ENCODE measurements at regions not wholly inside any gene's neighbourhood (a gene's known extent, or its start where the extent isn't known, plus 50 kb on each side); places are given as distances from the start of the nearest gene placed in this dataset.
"Not testable (repeated sequence)": the region's sequence is repeated elsewhere in the genome, so short reads cannot be mapped to it uniquely, and the experiment has no call there.

DNA sequence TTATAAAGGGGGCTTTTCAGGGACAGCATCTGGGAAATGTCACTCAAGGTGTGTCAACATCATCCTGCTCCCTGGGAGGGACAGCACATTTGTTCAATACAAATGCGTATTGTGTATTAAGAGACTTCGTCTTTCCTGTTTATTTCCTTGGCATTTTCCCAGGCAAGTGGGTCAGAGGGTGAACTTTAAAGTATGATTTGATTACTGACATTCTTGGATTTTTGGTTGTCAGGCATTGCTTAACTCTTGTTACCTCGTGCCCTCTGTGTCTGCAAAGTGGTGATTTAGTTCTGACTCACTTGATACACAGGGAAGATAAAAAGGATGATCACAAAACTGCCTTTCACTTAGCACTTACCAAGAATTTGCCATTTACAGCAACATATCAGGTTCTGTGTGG, 292.7 kb downstream of the SUCLA2 start:
- WGBS, 2 donors, result 41 to 42% methylated on average over 3 of the region's 3 CpGs
- ATAC-seq (ENCODE audit: low FRiP score), result no peak
- intact Hi-C loops (cut with DNase I), result no loop called here

DNA sequence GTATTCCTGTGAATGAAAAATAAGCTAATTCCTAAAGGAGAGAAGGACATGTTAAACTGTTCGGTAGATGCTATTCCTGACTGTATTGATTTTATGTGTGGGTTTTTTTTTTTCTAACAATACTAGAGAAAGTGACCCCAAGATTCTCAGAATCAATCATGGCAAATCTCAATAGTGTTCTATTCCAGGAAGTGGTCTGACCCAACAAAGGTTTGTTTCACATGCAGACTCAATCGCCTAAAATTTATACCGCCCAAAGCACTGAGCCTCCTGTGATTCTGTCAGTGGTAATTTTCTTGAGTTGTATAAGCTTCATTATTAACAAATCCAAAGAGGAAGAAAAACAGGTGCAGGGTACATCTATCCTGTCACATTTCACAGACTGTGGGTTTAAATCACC, 293.7 kb downstream of the SUCLA2 start:
- Histone ChIP-seq H3K4me3 (ENCODE audit: low read length in 2 of 2) (no peak overlapping the region), H3K36me3 (ENCODE audit: control insufficient read depth in 1 of 2, insufficient read depth in 2 of 2, low read length in 1 of 2) (no peaks in the 10 kb centered on the region), H3K4me1 (ENCODE audit: control insufficient read depth in 1 of 2, insufficient read depth in 2 of 2, low read length in 2 of 2) (no peaks in the 10 kb centered on the region), H3K27me3 (ENCODE audit: control insufficient read depth in 1 of 2, insufficient read depth in 2 of 2, low read length in 1 of 2) (no peaks in the 10 kb centered on the region), H3K27ac (ENCODE audit: low read depth in 1 of 2, low read length in 2 of 2) (no peak overlapping the region), H3K9me3 (ENCODE audit: control insufficient read depth, low read length) (no peaks in the 10 kb centered on the region)
- DNase-seq (no peak), ATAC-seq (ENCODE audit: low FRiP score) (no peak)
- WGBS, 2 donors, result 63% methylated on average over 3 of the region's 3 CpGs
- intact Hi-C loops (cut with DNase I), result no loop called here

More for the DNA sequence above, 292.7 kb downstream of the SUCLA2 start:
- Histone ChIP-seq H3K4me1 (ENCODE audit: control insufficient read depth in 1 of 2, insufficient read depth in 2 of 2, low read length in 2 of 2) (no peaks in the 10 kb centered on the region), H3K27me3 (ENCODE audit: control insufficient read depth in 1 of 2, insufficient read depth in 2 of 2, low read length in 1 of 2) (no peaks in the 10 kb centered on the region), H3K36me3 (ENCODE audit: control insufficient read depth in 1 of 2, insufficient read depth in 2 of 2, low read length in 1 of 2) (no peaks in the 10 kb centered on the region), H3K27ac (ENCODE audit: low read depth in 1 of 2, low read length in 2 of 2) (no peak overlapping the region), H3K4me3 (ENCODE audit: low read length in 2 of 2) (no peak overlapping the region), H3K9me3 (ENCODE audit: control insufficient read depth, low read length) (no peaks in the 10 kb centered on the region)
- DNase-seq, result no peak

DNA sequence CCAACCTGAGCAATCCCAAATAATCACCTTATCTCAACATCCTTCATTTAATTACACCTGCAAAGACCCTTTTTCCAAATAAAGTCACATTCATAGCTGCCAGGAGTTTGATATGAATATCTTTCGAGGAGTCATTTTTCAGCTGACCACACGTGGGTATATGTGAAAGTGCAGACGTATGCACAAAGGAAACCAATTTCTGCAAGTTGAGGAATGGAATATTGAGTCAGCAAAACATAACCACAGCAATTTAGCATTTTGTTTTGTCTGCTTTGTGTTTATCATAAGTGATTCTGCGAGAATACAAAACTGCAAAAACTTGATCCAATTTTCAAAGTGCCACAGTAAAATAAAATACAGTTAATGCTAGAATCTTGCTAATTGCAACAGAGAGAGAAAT, 295.9 kb downstream of the SUCLA2 start:
- H3K4me3 ChIP-seq (ENCODE audit: low read length in 2 of 2), result no peak overlapping the region
- no peaks in the 10 kb centered on the region for H3K4me1 ChIP-seq (ENCODE audit: control insufficient read depth in 1 of 2, insufficient read depth in 2 of 2, low read length in 2 of 2)
- H3K27ac ChIP-seq (ENCODE audit: low read depth in 1 of 2, low read length in 2 of 2), result no peak overlapping the region
- DNase-seq (no peak), ATAC-seq (ENCODE audit: low FRiP score) (no peak)
- intact Hi-C loops (cut with DNase I), result no loop called here
- no peaks in the 10 kb centered on the region for H3K9me3 ChIP-seq (ENCODE audit: control insufficient read depth, low read length)
- 67 to 68% methylated on average over 4 of the region's 4 CpGs for WGBS, 2 donors
- no peaks in the 10 kb centered on the region for H3K27me3 ChIP-seq (ENCODE audit: control insufficient read depth in 1 of 2, insufficient read depth in 2 of 2, low read length in 1 of 2)
- no peaks in the 10 kb centered on the region for H3K36me3 ChIP-seq (ENCODE audit: control insufficient read depth in 1 of 2, insufficient read depth in 2 of 2, low read length in 1 of 2)

DNA sequence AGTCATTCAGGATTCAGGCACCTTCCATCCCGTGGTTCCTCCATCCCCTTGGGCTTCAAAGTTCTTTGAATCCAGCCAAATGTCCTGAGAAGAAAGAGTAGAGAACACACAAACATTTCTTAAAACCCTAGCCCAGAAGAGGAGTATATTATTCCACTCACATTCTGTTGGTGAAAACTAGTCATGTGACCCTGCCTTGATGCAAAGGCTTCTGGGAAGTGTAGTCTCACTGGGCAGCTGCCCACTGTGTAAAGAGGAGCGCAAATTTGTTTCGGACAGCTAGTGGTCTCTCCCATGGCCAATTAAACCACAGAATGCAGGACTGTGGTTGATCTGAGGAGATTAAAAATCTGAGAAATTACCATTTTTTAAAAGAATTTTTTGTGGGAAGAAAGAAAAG, 304.4 kb downstream of the SUCLA2 start:
- Histone ChIP-seq H3K9me3 (ENCODE audit: control insufficient read depth, low read length) (no peaks in the 10 kb centered on the region), H3K4me1 (ENCODE audit: control insufficient read depth in 1 of 2, insufficient read depth in 2 of 2, low read length in 2 of 2) (no peaks in the 10 kb centered on the region), H3K27me3 (ENCODE audit: control insufficient read depth in 1 of 2, insufficient read depth in 2 of 2, low read length in 1 of 2) (no peaks in the 10 kb centered on the region), H3K27ac (ENCODE audit: low read depth in 1 of 2, low read length in 2 of 2) (no peak overlapping the region), H3K36me3 (ENCODE audit: control insufficient read depth in 1 of 2, insufficient read depth in 2 of 2, low read length in 1 of 2) (no peaks in the 10 kb centered on the region), H3K4me3 (ENCODE audit: low read length in 2 of 2) (no peak overlapping the region)
- intact Hi-C loops (cut with DNase I), result no loop called here
- no peak for DNase-seq
- 64 to 70% methylated on average over 3 of the region's 3 CpGs for WGBS, 2 donors
- no peak for ATAC-seq (ENCODE audit: low FRiP score)

DNA sequence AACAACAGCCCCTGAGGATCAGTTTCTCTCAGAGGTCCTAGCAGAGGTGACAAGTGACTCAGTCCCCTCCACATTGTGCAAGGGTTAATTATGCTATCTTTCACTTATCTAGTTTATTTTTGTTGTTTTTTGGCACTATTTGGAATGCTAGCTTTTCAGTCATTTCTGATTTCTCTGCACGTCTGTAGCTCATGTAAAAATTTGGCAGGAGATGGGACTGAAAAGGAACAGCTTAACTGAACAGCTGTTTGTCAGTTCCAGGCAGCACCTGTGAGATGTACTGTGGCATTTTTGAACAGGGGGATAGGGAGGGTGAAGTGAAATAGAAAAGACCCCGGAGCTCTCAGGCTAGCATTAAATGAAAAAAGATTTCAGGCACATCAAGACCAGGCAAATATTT, 313.5 kb downstream of the SUCLA2 start:
- 30 to 34% methylated on average over 2 of the region's 2 CpGs for WGBS, 2 donors
- H3K27ac ChIP-seq (ENCODE audit: low read depth in 1 of 2, low read length in 2 of 2), result no peak overlapping the region
- intact Hi-C loops (cut with DNase I), result no loop called here

DNA sequence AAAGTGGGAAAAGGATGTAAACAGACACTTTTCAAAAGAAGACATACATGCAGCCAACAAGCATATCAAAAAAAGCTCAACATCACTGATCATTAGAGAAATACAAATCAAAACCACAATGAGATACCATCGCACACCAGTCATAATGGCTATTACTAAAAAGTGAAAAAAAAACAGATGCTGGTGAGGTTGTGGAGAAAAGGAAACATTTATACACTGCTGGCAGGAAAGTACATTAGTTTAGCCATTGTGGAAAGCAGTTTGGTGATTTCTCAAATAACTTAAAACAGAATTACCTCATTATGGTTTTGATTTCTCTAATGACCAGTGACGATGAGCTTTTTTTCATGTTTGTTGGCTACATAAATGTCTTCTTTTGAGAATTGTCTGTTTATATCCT, 315.9 kb downstream of the SUCLA2 start:
- intact Hi-C loops (cut with DNase I); H3K9me3 ChIP-seq (ENCODE audit: control insufficient read depth, low read length); H3K27me3 ChIP-seq (ENCODE audit: control insufficient read depth in 1 of 2, insufficient read depth in 2 of 2, low read length in 1 of 2); ATAC-seq (ENCODE audit: low FRiP score); DNase-seq; H3K4me1 ChIP-seq (ENCODE audit: control insufficient read depth in 1 of 2, insufficient read depth in 2 of 2, low read length in 2 of 2); H3K36me3 ChIP-seq (ENCODE audit: control insufficient read depth in 1 of 2, insufficient read depth in 2 of 2, low read length in 1 of 2); H3K4me3 ChIP-seq (ENCODE audit: low read length in 2 of 2); H3K27ac ChIP-seq (ENCODE audit: low read depth in 1 of 2, low read length in 2 of 2): not testable (repeated sequence)
- WGBS, 2 donors, result 93 to 98% methylated on average over 2 of the region's 2 CpGs

More for the DNA sequence above, 313.5 kb downstream of the SUCLA2 start:
- no peaks in the 10 kb centered on the region for H3K27me3 ChIP-seq (ENCODE audit: control insufficient read depth in 1 of 2, insufficient read depth in 2 of 2, low read length in 1 of 2)
- peaks cover 2% of the 10 kb centered on the region for H3K9me3 ChIP-seq (ENCODE audit: control insufficient read depth, low read length)
- no peak overlapping the region for H3K4me3 ChIP-seq (ENCODE audit: low read length in 2 of 2)
- ATAC-seq (ENCODE audit: low FRiP score), result no peak
- DNase-seq, result no peak
- H3K36me3 ChIP-seq (ENCODE audit: control insufficient read depth in 1 of 2, insufficient read depth in 2 of 2, low read length in 1 of 2), result no peaks in the 10 kb centered on the region
- no peaks in the 10 kb centered on the region for H3K4me1 ChIP-seq (ENCODE audit: control insufficient read depth in 1 of 2, insufficient read depth in 2 of 2, low read length in 2 of 2)

DNA sequence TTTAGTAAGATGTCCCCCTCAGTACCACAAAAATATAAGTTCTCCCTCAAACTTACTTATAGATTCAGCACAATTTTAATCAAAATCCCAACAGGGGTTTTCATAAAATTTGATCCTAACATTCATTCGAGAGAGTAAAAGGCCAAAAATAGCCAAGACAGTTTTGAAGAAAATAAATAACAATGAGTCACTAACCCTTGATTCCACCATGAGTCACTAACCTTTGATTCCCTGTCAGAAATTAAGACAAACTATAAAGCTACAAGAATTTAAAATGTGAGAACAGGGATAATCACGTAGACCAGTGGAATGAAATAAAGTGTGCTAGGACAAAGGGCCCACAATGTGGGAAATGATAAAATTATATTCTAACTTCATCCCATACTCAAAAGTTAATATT, 320.3 kb downstream of the SUCLA2 start:
- H3K4me1 ChIP-seq (ENCODE audit: control insufficient read depth in 1 of 2, insufficient read depth in 2 of 2, low read length in 2 of 2), result no peaks in the 10 kb centered on the region
- no peak for ATAC-seq (ENCODE audit: low FRiP score)

DNA sequence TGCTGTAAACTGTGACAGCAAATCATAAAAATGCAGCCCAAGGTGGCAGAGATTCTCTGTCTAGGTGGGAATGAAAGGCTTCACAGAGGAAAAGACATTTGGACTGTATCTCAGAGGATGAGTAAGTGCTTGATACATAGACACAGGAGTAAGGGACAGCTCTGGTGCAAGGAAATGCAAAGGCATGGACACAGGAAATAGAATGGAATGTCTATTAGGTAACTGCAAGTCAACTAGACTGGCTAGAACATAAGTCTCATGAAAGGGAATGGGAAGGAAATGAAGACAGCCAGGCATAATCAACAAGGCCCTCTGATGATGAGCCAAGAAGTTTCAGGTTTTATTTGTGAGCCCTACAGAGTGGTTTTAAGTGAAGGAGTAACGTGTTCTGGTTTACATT, 321.7 kb downstream of the SUCLA2 start:
- no peak for DNase-seq
- Histone ChIP-seq H3K27me3 (ENCODE audit: control insufficient read depth in 1 of 2, insufficient read depth in 2 of 2, low read length in 1 of 2) (no peaks in the 10 kb centered on the region), H3K36me3 (ENCODE audit: control insufficient read depth in 1 of 2, insufficient read depth in 2 of 2, low read length in 1 of 2) (no peaks in the 10 kb centered on the region), H3K4me1 (ENCODE audit: control insufficient read depth in 1 of 2, insufficient read depth in 2 of 2, low read length in 2 of 2) (no peaks in the 10 kb centered on the region), H3K9me3 (ENCODE audit: control insufficient read depth, low read length) (no peaks in the 10 kb centered on the region), H3K27ac (ENCODE audit: low read depth in 1 of 2, low read length in 2 of 2) (no peak overlapping the region), H3K4me3 (ENCODE audit: low read length in 2 of 2) (no peak overlapping the region)
- ATAC-seq (ENCODE audit: low FRiP score), result no peak
- intact Hi-C loops (cut with DNase I), result no loop called here
- WGBS, 2 donors, result 62 to 77% methylated on average over 1 of the region's 1 CpG

More for the DNA sequence above, 320.3 kb downstream of the SUCLA2 start:
- intact Hi-C loops (cut with DNase I), result no loop called here
- no peaks in the 10 kb centered on the region for H3K36me3 ChIP-seq (ENCODE audit: control insufficient read depth in 1 of 2, insufficient read depth in 2 of 2, low read length in 1 of 2)
- no peak for DNase-seq
- H3K27ac ChIP-seq (ENCODE audit: low read depth in 1 of 2, low read length in 2 of 2), result no peak overlapping the region
- H3K27me3 ChIP-seq (ENCODE audit: control insufficient read depth in 1 of 2, insufficient read depth in 2 of 2, low read length in 1 of 2), result no peaks in the 10 kb centered on the region
- H3K4me3 ChIP-seq (ENCODE audit: low read length in 2 of 2), result no peak overlapping the region
- no peaks in the 10 kb centered on the region for H3K9me3 ChIP-seq (ENCODE audit: control insufficient read depth, low read length)
- 20 to 28% methylated on average over 2 of the region's 2 CpGs for WGBS, 2 donors

DNA sequence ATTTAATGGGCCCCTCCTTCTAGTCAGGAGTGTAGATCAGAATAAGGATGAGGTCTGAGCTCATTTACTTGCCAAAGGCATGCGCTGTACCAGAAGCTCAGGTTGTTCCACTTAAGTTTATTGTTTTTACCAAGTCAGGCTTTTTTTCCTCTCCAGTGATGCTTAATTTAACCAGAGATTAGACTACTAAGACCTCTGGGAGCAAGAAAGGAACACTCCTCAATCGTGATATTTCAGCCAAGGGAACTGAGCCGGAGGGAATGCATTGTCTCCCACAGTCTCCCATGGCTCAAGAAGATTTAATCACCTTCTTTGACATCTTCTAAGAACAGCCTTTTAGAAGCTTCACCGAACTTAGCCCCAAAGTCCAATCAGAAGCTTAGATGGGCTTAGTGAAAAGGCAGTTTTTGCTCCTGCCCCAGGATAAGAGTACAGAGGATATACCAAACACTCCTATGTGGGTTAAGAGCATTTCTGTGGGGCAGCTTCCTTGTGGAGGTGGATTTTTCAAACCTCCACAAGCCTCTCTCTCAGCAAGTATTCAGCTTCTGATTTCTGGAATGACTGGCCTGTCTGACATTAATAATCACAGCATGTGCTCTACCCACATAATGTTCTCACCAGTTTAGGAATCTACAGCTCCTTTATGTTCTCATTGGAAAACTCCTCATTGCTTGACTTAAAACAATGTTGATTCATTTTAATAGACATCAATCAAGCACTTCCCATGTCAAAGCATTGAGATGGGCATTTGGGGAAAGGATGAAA, 322.7 kb downstream of the SUCLA2 start:
- Histone ChIP-seq H3K27ac (ENCODE audit: low read depth in 1 of 2, low read length in 2 of 2) (no peak overlapping the region), H3K4me3 (ENCODE audit: low read length in 2 of 2) (no peak overlapping the region), H3K4me1 (ENCODE audit: control insufficient read depth in 1 of 2, insufficient read depth in 2 of 2, low read length in 2 of 2) (no peaks in the 10 kb centered on the region), H3K27me3 (ENCODE audit: control insufficient read depth in 1 of 2, insufficient read depth in 2 of 2, low read length in 1 of 2) (no peaks in the 10 kb centered on the region), H3K36me3 (ENCODE audit: control insufficient read depth in 1 of 2, insufficient read depth in 2 of 2, low read length in 1 of 2) (no peaks in the 10 kb centered on the region), H3K9me3 (ENCODE audit: control insufficient read depth, low read length) (no peaks in the 10 kb centered on the region)
- 73 to 78% methylated on average over 4 of the region's 4 CpGs for WGBS, 2 donors
- DNase-seq, result no peak
- intact Hi-C loops (cut with DNase I), result no loop called here
- no peak for ATAC-seq (ENCODE audit: low FRiP score)

Data from aorta (tissue), 5 donors.